HUES48 (cell line): ENCODE measurements at regions not wholly inside any gene's neighbourhood (a gene's known extent, or its start where the extent isn't known, plus 50 kb on each side); places are given as distances from the start of the nearest gene placed in this dataset.

Experiments used
- H3K27ac ChIP-seq: one replicate; pipeline ENCODE4 v1.7.0; 2013; ENCODE audit warnings: low read depth, low read length, inconsistent platforms
- H3K27me3 ChIP-seq: 2 replicates; pipeline ENCODE4 v1.6.1; 2013; ENCODE audit warnings: mild to moderate bottlenecking, low read length; ENCODE audit not compliant: control insufficient read depth, insufficient read depth
- H3K36me3 ChIP-seq: 2 replicates; pipeline ENCODE4 v1.6.1; 2013; ENCODE audit warnings: low read length; ENCODE audit not compliant: control insufficient read depth, insufficient read depth
- H3K4me1 ChIP-seq: 2 replicates; pipeline ENCODE4 v1.6.1; 2013; ENCODE audit warnings: mild to moderate bottlenecking, low read length; ENCODE audit not compliant: control insufficient read depth, insufficient read depth
- H3K4me3 ChIP-seq: 2 replicates; pipeline ENCODE4 v1.5.1; 2013; ENCODE audit warnings: mild to moderate bottlenecking, low read depth, low read length
- H3K9ac ChIP-seq: 2 replicates; pipeline ENCODE4 v1.6.1; 2013; ENCODE audit warnings: mild to moderate bottlenecking, low read depth, low read length, moderate library complexity
- H3K9me3 ChIP-seq: 2 replicates; pipeline ENCODE4 v1.6.1; 2013; ENCODE audit warnings: low read length; ENCODE audit not compliant: control insufficient read depth, insufficient read depth

GRCh38 chr13:95352486-95352885, 51.2 kb upstream of the ABCC4 start:
- Histone ChIP-seq H3K4me3 (no peak overlapping the region), H3K36me3 (no peaks in the 10 kb centered on the region), H3K9ac (no peak overlapping the region), H3K4me1 (no peaks in the 10 kb centered on the region), H3K27me3 (no peaks in the 10 kb centered on the region), H3K27ac (no peak overlapping the region), H3K9me3 (no peaks in the 10 kb centered on the region)

- Histone ChIP-seq H3K9me3 (no peaks in the 10 kb centered on the region), H3K9ac (no peak overlapping the region), H3K36me3 (no peaks in the 10 kb centered on the region), H3K27me3 (no peaks in the 10 kb centered on the region), H3K27ac (no peak overlapping the region), H3K4me3 (no peak overlapping the region), H3K4me1 (no peaks in the 10 kb centered on the region)
These were observed 52.9 kb upstream of the ABCC4 start for GRCh38 chr13:95354156-95354555.

- H3K9ac ChIP-seq, result no peak overlapping the region
- H3K27me3 ChIP-seq, result no peaks in the 10 kb centered on the region
- H3K4me1 ChIP-seq, result no peaks in the 10 kb centered on the region
- H3K27ac ChIP-seq, result no peak overlapping the region
- H3K36me3 ChIP-seq, result no peaks in the 10 kb centered on the region
- H3K9me3 ChIP-seq, result no peaks in the 10 kb centered on the region
- H3K4me3 ChIP-seq, result no peak overlapping the region
These were observed 53.6 kb upstream of the ABCC4 start for GRCh38 chr13:95354680-95355487.

- Histone ChIP-seq H3K27ac (no peak overlapping the region), H3K4me1 (no peaks in the 10 kb centered on the region), H3K36me3 (no peaks in the 10 kb centered on the region), H3K27me3 (no peaks in the 10 kb centered on the region), H3K9me3 (no peaks in the 10 kb centered on the region), H3K9ac (no peak overlapping the region), H3K4me3 (no peak overlapping the region)
These were observed 54.2 kb upstream of the ABCC4 start for GRCh38 chr13:95355494-95355893.

- Histone ChIP-seq H3K9me3 (no peaks in the 10 kb centered on the region), H3K36me3 (no peaks in the 10 kb centered on the region), H3K4me3 (no peak overlapping the region), H3K4me1 (no peaks in the 10 kb centered on the region), H3K27me3 (no peaks in the 10 kb centered on the region), H3K9ac (no peak overlapping the region), H3K27ac (no peak overlapping the region)
These were observed 55.7 kb upstream of the ABCC4 start for GRCh38 chr13:95356916-95357315.

- no peak overlapping the region for H3K27ac ChIP-seq
- H3K4me1 ChIP-seq, result no peaks in the 10 kb centered on the region
- no peaks in the 10 kb centered on the region for H3K9me3 ChIP-seq
- no peak overlapping the region for H3K9ac ChIP-seq
- no peaks in the 10 kb centered on the region for H3K27me3 ChIP-seq
- no peak overlapping the region for H3K4me3 ChIP-seq
- no peaks in the 10 kb centered on the region for H3K36me3 ChIP-seq
These were observed 56.6 kb upstream of the ABCC4 start for GRCh38 chr13:95357875-95358274.

GRCh38 chr13:95360052-95360451, 58.8 kb upstream of the ABCC4 start:
- no peak overlapping the region for H3K9ac ChIP-seq
- no peak overlapping the region for H3K27ac ChIP-seq
- H3K4me1 ChIP-seq, result no peaks in the 10 kb centered on the region
- H3K27me3 ChIP-seq, result no peaks in the 10 kb centered on the region
- no peaks in the 10 kb centered on the region for H3K9me3 ChIP-seq
- H3K36me3 ChIP-seq, result no peaks in the 10 kb centered on the region
- H3K4me3 ChIP-seq, result no peak overlapping the region

- peak overlapping the region; percentile 57 for H3K27ac ChIP-seq
- no peaks in the 10 kb centered on the region for H3K9me3 ChIP-seq
- no peaks in the 10 kb centered on the region for H3K27me3 ChIP-seq
- H3K4me1 ChIP-seq, result no peaks in the 10 kb centered on the region
- no peak overlapping the region for H3K9ac ChIP-seq
- H3K36me3 ChIP-seq, result no peaks in the 10 kb centered on the region
- no peak overlapping the region for H3K4me3 ChIP-seq
These were observed 59.3 kb upstream of the ABCC4 start for GRCh38 chr13:95360464-95361097.

GRCh38 chr13:95361686-95362085, 60.4 kb upstream of the ABCC4 start:
- Histone ChIP-seq H3K9ac (no peak overlapping the region), H3K27ac (no peak overlapping the region), H3K4me3 (no peak overlapping the region), H3K9me3 (no peaks in the 10 kb centered on the region), H3K4me1 (no peaks in the 10 kb centered on the region), H3K27me3 (no peaks in the 10 kb centered on the region), H3K36me3 (no peaks in the 10 kb centered on the region)

- no peak overlapping the region for H3K9ac ChIP-seq
- no peaks in the 10 kb centered on the region for H3K27me3 ChIP-seq
- no peaks in the 10 kb centered on the region for H3K4me1 ChIP-seq
- no peaks in the 10 kb centered on the region for H3K36me3 ChIP-seq
- no peak overlapping the region for H3K4me3 ChIP-seq
- no peaks in the 10 kb centered on the region for H3K9me3 ChIP-seq
- H3K27ac ChIP-seq, result no peak overlapping the region
These were observed 61.4 kb upstream of the ABCC4 start for GRCh38 chr13:95362666-95363065.

- Histone ChIP-seq H3K27ac (no peak overlapping the region), H3K9me3 (no peaks in the 10 kb centered on the region), H3K4me1 (no peaks in the 10 kb centered on the region), H3K4me3 (no peak overlapping the region), H3K36me3 (no peaks in the 10 kb centered on the region), H3K27me3 (no peaks in the 10 kb centered on the region), H3K9ac (no peak overlapping the region)
These were observed 66.1 kb upstream of the ABCC4 start for GRCh38 chr13:95367309-95367843.
